ENCODE measurements at regions not wholly inside any gene's neighbourhood (a gene's known extent, or its start where the extent isn't known, plus 50 kb on each side); places are given as distances from the start of the nearest gene placed in this dataset.
"Not testable (repeated sequence)": the region's sequence is repeated elsewhere in the genome, so short reads cannot be mapped to it uniquely, and the experiment has no call there.

DNA sequence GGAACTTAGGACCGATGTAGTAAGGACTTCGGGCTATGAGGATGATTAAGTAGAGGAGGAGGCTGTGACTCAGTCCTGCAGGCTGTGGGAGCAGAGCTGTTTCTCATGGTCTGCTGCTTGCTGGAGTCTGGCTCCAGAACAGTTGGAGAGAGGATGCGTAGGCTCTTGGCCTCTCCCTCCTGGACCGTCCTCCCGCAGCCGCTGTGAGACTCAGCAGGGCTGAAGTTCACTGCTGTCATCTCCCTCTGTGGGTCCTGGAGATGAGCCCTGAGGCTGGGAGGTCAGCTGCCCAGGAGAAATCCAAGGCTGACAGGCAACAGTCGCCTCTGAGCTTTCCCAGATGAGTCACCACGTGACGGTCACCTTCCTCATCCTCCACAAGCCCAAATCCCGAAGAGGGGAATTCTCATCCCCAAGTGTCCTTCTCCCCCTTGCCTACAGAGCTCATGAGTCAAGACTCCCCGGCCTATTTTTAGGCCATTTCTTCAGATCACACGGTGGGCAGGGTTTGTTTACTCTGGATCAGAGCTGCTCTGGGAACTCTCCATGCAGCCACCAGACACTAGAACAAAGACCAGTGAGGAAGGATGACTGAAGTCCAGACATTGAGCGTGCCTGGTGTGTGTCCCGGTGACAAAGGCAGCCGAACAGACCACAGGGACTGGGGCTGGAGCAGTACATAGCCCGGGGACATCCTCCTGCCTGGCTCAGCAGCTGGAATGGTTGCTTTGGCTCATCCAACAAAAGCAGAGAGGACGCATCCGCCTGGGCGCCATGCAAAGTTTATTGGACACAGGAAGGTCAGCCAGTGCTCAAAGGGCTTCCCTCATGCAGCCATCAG lies 137.3 kb upstream of the ZNF469 start:
- CTCF ChIA-PET; H3K4me3 Mint-ChIP-seq; ATAC-seq; DNase-seq; H3K9me3 Mint-ChIP-seq (ENCODE audit: insufficient read depth); H3K27ac Mint-ChIP-seq; H3K36me3 Mint-ChIP-seq (ENCODE audit: low read depth); H3K27me3 Mint-ChIP-seq (ENCODE audit: low read depth); POLR2A ChIA-PET; H3K4me1 Mint-ChIP-seq (ENCODE audit: low read depth): not testable (repeated sequence)

DNA sequence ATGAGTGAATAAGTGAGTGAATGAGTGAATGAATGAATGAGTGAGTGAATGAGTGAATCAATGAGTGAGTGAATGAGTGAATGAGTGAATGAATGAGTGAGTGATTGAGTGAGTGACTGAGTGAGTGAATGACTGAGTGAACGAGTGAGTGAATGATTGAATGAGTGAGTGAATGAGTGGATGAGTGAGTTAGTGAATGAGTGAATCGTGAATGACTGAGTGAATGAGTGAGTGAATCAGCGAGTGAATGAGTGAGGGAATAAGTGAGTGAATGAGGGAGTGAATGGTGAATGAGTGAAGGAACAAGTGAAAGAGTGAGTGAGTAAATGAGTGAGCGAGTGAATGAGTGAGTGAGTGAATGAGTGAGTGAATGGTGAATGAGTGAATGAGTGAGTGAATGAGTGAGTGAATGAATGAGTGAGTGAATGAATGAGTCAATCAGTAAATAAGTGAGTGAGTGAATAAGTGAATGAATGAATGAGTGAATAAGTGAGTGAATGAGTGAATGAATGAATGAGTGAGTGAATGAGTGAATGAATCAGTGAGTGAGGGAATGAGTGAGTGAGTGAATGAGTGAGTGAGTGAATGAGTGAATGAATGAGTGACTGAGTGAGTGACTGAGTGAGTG lies 135.7 kb upstream of the ZNF469 start:
- POLR2A ChIA-PET; H3K4me3 Mint-ChIP-seq; CTCF ChIA-PET; H3K36me3 Mint-ChIP-seq (ENCODE audit: low read depth); ATAC-seq; H3K27ac Mint-ChIP-seq; H3K4me1 Mint-ChIP-seq (ENCODE audit: low read depth); H3K9me3 Mint-ChIP-seq (ENCODE audit: insufficient read depth); H3K27me3 Mint-ChIP-seq (ENCODE audit: low read depth); DNase-seq: not testable (repeated sequence)

DNA sequence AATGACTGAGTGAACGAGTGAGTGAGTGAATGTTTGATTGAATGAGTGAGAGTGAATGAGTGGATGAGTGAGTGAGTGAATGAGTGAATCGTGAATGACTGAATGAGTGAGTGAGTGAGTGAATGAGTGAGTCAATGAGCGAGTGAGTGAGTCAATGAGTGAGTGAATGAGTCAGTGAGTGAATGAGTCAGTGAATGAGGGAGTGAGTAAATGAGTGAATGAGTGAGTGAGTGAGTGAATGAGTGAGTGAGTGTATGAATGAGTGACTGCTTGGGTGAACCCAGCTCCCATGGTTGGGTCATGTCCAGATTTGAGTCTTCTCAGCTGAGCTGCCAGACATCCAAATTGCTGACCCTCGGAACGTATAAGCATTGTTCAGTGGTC lies 135.2 kb upstream of the ZNF469 start:
- H3K36me3 Mint-ChIP-seq (ENCODE audit: low read depth); H3K9me3 Mint-ChIP-seq (ENCODE audit: insufficient read depth); H3K4me1 Mint-ChIP-seq (ENCODE audit: low read depth); H3K4me3 Mint-ChIP-seq; ATAC-seq; POLR2A ChIA-PET; H3K27me3 Mint-ChIP-seq (ENCODE audit: low read depth); CTCF ChIA-PET; H3K27ac Mint-ChIP-seq; DNase-seq: not testable (repeated sequence)

DNA sequence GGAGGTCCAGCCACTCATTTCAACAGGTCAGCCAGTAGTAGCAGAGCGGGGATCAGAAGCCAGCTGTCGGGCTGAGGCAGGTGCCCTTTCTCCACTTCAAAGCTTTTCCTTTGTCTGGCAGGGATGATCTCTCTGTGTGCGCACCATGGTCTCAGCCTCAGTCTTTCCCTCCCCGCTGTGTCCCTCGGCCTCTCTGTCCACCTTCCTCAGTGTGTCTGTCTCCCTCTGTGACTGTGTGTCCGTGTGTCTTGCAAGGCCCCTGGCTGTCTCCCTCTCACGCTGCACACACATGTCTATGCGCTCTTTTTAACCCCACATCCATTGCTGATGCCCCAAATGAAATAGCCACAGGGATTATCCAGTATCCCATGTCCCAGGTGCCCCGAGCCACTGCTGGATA lies 134.0 kb upstream of the ZNF469 start:
- H3K4me1 Mint-ChIP-seq (ENCODE audit: low read depth); H3K4me3 Mint-ChIP-seq; H3K36me3 Mint-ChIP-seq (ENCODE audit: low read depth); DNase-seq; H3K27ac Mint-ChIP-seq; ATAC-seq; CTCF ChIA-PET; H3K9me3 Mint-ChIP-seq (ENCODE audit: insufficient read depth); H3K27me3 Mint-ChIP-seq (ENCODE audit: low read depth); POLR2A ChIA-PET: not testable (repeated sequence)

DNA sequence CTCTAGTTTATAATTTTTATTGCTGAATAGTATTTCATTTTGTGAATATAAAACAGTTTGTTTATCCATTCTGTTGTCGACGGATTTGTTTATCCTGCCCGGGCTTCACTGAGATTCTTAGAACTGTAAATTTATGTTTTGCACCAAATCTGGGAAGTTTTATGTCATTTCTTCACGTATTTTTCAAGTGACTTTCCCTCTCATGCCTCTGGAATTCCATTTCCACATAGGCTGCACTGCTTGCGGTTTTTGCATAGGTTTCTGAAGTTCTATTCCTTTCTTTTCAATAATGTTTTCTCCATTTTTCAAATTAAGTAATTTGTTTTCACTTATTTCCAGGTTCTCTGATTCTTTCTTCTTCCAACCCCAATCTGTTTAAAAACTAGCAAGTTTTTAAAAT lies 132.4 kb upstream of the ZNF469 start:
- POLR2A ChIA-PET; CTCF ChIA-PET; H3K36me3 Mint-ChIP-seq (ENCODE audit: low read depth); ATAC-seq; H3K27ac Mint-ChIP-seq; H3K4me1 Mint-ChIP-seq (ENCODE audit: low read depth); H3K27me3 Mint-ChIP-seq (ENCODE audit: low read depth); DNase-seq; H3K4me3 Mint-ChIP-seq; H3K9me3 Mint-ChIP-seq (ENCODE audit: insufficient read depth): not testable (repeated sequence)

DNA sequence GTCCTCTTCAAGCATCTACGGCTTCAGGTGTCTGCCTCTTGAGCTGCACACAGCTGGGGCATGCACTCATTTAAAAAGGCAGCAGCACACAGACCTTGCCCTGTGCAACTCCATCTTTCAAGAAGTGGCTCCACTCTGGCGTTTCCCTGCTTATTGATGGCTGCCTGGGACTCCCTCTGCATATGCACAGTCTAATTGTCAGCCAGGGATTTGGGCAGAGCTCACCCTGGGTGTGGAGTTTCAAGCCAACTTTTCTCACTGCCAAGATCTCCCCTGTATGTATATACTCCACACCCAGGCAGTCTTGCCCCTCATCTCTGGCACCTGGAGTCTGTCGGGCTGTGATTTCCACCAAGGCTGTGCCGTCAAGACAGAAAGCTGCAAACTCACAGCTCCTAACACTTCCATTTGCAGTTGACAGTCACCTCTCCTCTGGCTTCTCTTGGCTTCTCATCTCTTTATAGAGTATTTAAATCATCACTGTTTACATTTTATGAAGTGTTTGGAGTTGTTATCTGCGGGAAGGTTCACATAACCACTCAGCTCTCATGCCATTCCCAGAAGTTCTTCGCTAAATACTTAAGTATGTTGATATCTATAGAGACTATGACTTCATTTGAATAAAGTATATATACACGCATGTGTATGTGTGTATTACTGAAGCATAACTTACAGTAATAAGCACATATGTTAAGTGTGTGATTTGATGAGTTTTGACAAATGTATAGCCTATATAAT lies 130.5 kb upstream of the ZNF469 start:
- H3K27ac Mint-ChIP-seq, ATAC-seq, CTCF ChIA-PET: not testable (repeated sequence)

DNA sequence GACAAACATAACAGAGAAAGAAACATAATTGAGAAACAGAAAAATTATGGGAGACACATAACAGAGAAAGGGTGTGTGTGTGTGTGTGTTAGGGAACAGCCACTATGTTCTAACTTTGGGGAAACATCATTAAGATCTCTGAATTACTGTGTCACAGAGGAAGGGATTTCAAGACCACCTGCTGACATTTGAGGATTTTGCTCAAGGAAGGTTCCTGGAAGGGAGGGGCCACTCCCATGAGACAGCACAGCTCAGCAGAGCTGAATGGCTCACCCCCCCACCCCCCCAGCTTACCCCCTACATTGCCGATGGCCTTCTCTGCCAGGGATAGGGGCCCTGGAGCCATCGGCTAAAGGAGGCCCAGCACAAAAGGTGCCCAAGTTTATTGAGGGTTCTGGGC lies 124.6 kb upstream of the ZNF469 start:
- H3K36me3 Mint-ChIP-seq (ENCODE audit: low read depth); DNase-seq; CTCF ChIA-PET; H3K9me3 Mint-ChIP-seq (ENCODE audit: insufficient read depth); POLR2A ChIA-PET; H3K4me1 Mint-ChIP-seq (ENCODE audit: low read depth); H3K4me3 Mint-ChIP-seq; ATAC-seq; H3K27ac Mint-ChIP-seq: not testable (repeated sequence)
- peaks cover 20% of the 10 kb centered on the region for H3K27me3 Mint-ChIP-seq (ENCODE audit: low read depth)

More for the DNA sequence above, 130.5 kb upstream of the ZNF469 start:
- POLR2A ChIA-PET; H3K9me3 Mint-ChIP-seq (ENCODE audit: insufficient read depth); DNase-seq; H3K36me3 Mint-ChIP-seq (ENCODE audit: low read depth); H3K4me3 Mint-ChIP-seq; H3K27me3 Mint-ChIP-seq (ENCODE audit: low read depth); H3K4me1 Mint-ChIP-seq (ENCODE audit: low read depth): not testable (repeated sequence)

DNA sequence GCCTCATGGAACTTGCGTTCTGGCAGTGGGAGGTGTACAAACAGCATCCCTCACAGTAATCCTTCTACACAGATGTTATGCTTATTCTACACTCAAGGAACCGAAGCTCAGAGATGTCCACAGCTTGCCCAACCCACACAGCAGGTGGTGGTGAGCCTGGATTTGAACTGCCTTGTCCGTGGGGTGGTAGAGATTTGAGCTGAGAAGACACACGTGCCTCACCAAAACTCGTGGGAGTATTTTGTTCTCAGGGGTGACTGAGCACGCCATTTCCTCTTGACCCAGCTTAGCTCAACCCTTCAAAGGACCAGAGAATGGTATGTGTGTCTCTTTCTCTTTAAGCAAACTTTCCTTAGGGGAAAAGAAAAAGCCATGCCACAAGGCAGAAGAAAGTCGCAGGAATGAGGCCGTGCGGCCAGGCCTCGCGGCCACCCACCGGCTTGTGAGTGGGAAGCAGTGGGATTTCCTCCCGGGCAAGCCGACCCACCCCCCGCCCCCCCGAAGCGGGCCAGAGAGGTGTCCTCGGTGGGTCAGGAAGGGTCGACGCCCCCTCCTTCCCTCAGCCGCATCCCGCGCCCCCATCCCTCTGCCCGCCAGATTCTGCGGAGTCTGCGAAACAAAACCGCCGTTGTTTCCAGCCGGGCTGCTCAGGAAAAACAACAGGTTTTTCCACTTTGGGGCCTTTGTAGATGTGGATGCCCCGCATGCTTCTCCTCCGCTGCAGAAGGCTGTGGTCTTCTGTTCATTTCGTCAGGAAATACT lies 123.8 kb upstream of the ZNF469 start:
- H3K4me1 Mint-ChIP-seq (ENCODE audit: low read depth); H3K36me3 Mint-ChIP-seq (ENCODE audit: low read depth); ATAC-seq; H3K9me3 Mint-ChIP-seq (ENCODE audit: insufficient read depth); CTCF ChIA-PET; DNase-seq; POLR2A ChIA-PET; H3K4me3 Mint-ChIP-seq; H3K27ac Mint-ChIP-seq: not testable (repeated sequence)
- peaks cover 20% of the 10 kb centered on the region for H3K27me3 Mint-ChIP-seq (ENCODE audit: low read depth)

DNA sequence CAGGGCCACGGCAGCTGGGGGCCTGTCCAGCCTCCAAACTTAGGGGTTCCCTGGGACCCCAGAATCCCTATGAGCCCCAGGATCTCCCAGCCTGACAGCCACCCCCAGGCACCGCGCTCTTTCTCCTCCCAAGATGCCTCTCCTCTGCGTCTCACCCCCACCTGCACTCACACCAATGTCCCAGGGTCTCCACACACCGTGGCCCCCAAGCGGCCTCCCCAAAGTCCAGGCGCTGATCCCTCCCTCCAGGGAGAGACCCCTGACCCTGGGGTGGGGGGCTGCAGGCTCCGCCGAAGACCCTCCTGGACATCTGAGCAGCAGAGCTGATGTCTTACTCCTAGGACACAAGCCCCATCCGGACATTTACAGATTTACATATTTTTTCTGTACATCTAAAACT lies 123.2 kb upstream of the ZNF469 start:
- DNase-seq; H3K9me3 Mint-ChIP-seq (ENCODE audit: insufficient read depth); H3K4me3 Mint-ChIP-seq; POLR2A ChIA-PET; H3K36me3 Mint-ChIP-seq (ENCODE audit: low read depth); H3K27ac Mint-ChIP-seq; CTCF ChIA-PET; ATAC-seq; H3K4me1 Mint-ChIP-seq (ENCODE audit: low read depth): not testable (repeated sequence)
- H3K27me3 Mint-ChIP-seq (ENCODE audit: low read depth) = peaks cover 20% of the 10 kb centered on the region

DNA sequence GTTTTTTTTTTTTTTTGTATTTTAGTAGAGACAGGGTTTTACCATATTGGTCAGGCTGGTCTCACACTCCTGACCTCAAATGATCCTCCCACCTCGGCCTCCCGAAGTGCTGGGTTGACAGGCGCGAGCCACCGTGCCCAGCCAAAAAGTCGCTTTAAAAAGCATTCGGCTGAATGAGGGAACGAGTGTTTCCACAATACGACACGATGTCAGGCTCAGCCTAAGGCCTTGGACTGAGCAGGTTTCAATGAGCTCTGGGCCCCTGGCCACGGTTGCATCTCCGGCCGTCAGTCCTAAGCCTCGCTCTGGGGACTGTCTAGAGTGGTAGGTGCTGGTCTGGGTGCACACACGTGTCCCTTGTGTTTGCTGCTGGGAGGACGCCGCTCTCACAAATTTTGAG lies 122.6 kb upstream of the ZNF469 start:
- POLR2A ChIA-PET; DNase-seq; H3K36me3 Mint-ChIP-seq (ENCODE audit: low read depth); ATAC-seq; CTCF ChIA-PET; H3K27ac Mint-ChIP-seq; H3K4me1 Mint-ChIP-seq (ENCODE audit: low read depth); H3K4me3 Mint-ChIP-seq; H3K9me3 Mint-ChIP-seq (ENCODE audit: insufficient read depth): not testable (repeated sequence)
- H3K27me3 Mint-ChIP-seq (ENCODE audit: low read depth) = peaks cover 20% of the 10 kb centered on the region

DNA sequence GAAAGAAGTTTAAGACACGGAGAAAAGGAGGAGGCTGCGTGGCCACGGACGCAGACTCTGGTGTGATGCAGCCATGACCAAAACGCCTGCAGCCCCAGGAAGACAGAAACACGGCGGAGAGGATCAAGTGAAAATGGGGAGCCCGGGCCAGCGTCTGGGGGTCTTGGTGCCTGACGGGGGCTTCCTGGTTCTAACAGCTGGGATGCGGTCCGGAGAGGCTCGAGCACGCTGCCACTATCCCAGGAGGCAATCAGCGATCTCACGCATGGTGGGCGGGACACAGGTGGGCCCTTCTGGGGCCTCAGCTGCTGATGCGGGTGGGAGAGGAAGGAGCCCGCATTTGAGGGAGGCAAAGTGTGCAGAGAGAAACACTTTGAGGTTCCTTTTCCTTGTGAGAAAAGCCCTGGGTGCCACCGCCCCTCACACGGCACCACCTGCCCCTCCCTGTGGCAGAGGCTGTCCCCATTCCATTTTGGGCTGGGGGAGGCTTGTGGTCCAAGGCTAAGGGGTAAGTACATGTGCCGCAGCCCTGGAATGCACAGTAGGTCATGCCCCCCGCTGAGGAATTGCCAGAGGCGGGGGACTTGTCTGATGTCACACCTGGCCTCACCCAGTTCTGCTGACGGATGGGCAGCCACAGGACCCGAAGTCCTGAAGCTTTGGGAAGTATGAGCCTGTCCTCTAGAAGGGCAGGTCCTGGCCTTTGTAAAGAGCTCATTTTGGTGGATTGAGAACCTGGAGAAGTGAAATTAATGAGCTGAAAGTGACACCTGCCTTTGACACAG lies 121.7 kb upstream of the ZNF469 start:
- H3K9me3 Mint-ChIP-seq (ENCODE audit: insufficient read depth); H3K36me3 Mint-ChIP-seq (ENCODE audit: low read depth); H3K27ac Mint-ChIP-seq; ATAC-seq; POLR2A ChIA-PET; H3K4me1 Mint-ChIP-seq (ENCODE audit: low read depth); H3K4me3 Mint-ChIP-seq; DNase-seq; CTCF ChIA-PET: not testable (repeated sequence)
- peaks cover 14% of the 10 kb centered on the region for H3K27me3 Mint-ChIP-seq (ENCODE audit: low read depth)
